ENCODE measurements at regions not wholly inside any gene's neighbourhood (a gene's known extent, or its start where the extent isn't known, plus 50 kb on each side); places are given as distances from the start of the nearest gene placed in this dataset.
A peak's percentile ranks its signal among the peaks of the same experiment; 100 is the strongest.

DNA sequence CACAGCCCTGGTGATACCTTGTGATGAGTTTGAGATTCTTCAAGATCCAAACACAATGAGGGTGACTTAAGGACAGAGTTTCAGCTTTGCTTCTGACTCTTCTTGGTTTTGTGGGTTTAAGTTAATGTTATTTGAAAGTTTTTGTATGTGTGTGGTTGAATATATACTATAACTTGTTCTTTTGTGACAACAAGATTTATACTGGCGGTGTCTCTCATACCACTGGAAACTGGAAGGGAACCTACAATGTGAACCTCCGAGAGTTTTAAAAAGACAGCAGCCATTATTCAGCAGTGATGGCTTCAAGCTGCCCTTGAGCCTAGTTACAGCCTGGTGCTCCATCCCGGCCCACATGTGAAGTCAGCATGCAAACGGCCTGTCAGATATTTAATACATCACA lies 87.9 kb upstream of the IGF1 start:
- Histone ChIP-seq H3K27ac (ENCODE audit: low read depth in 1 of 2, low read length in 1 of 2) (no peak overlapping the region), H3K36me3 (ENCODE audit: control insufficient read depth in 4 of 4, insufficient read depth in 4 of 4, low read length in 4 of 4) (no peaks in the 10 kb centered on the region), H3K4me3 (no peak overlapping the region), H3K27me3 (ENCODE audit: control insufficient read depth in 3 of 3, insufficient read depth in 3 of 3, low read length in 2 of 3) (no peaks in the 10 kb centered on the region), H3K9me3 (ENCODE audit: control insufficient read depth in 4 of 4, insufficient read depth in 3 of 4, low read length in 3 of 4) (peaks cover 0 to 4% (median 0%) of the 10 kb centered on the region in 4 donors), H3K9ac (ENCODE audit: insufficient read depth in 1 of 2, low read length in 2 of 2) (no peak overlapping the region), H3K4me1 (ENCODE audit: control insufficient read depth in 5 of 5, insufficient read depth in 5 of 5, low read length in 5 of 5) (peaks cover 0 to 5% (median 0%) of the 10 kb centered on the region in 5 donors)
- DNase-seq = no peak
- TF ChIP-seq, protein P1, sequence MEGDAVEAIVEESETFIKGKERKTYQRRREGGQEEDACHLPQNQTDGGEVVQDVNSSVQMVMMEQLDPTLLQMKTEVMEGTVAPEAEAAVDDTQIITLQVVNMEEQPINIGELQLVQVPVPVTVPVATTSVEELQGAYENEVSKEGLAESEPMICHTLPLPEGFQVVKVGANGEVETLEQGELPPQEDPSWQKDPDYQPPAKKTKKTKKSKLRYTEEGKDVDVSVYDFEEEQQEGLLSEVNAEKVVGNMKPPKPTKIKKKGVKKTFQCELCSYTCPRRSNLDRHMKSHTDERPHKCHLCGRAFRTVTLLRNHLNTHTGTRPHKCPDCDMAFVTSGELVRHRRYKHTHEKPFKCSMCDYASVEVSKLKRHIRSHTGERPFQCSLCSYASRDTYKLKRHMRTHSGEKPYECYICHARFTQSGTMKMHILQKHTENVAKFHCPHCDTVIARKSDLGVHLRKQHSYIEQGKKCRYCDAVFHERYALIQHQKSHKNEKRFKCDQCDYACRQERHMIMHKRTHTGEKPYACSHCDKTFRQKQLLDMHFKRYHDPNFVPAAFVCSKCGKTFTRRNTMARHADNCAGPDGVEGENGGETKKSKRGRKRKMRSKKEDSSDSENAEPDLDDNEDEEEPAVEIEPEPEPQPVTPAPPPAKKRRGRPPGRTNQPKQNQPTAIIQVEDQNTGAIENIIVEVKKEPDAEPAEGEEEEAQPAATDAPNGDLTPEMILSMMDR (IDR thresholded peaks at IDR 0.05; ENCODE audit: control extremely low read depth, extremely low read depth) = no peak
- WGBS, 2 donors = 73 to 77% methylated on average over 4 of the region's 4 CpGs
- ATAC-seq (ENCODE audit: insufficient read depth, low FRiP score) = no peak

DNA sequence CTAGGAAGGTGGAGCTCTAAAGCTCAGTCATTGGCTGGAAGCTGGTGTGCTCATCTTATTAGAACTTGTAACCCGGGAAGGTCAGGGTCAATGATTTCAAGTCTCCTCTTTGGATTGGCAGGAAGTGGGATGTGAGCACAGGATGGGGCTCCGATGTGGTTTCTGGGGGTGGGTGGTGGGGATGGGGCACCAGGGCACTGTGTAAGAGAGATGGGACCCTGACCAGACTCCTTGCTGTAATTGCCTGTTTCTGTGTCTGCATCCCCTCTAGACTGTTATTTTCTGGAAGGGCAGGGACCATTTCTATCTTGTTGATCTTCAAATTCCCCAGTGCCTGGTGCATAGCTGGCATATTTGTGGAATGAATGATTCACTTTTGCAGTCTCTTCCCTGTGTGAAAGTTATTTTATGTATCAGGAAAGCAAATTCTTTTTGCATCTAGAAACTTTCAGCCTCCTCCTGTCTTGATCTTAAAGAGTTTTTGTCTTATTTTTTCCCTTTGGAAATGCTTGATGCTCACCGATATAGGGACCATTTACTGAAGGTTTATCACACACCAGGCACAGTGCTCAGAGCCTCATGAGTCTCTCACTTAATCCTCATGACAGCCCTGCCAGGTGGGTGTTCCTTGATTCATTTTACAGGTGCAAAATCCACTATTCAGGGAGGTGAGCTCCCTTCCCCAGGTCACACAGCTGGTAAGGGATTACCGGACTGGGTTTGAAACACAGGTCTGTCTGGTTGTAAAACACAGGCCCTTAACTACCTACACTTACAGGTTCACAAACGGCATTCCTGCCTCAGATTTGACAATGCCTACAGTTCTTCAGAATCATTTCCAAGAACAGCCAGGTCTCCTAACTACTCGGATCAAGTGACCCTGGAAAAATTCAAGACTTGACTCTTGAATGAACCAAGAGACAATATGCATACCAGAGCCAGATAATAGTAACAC lies 86.9 kb upstream of the IGF1 start:
- Histone ChIP-seq H3K4me1 (ENCODE audit: control insufficient read depth in 5 of 5, insufficient read depth in 5 of 5, low read length in 5 of 5) (peaks cover 0 to 5% (median 0%) of the 10 kb centered on the region in 5 donors), H3K27ac (ENCODE audit: low read depth in 1 of 2, low read length in 1 of 2) (no peak overlapping the region), H3K9me3 (ENCODE audit: control insufficient read depth in 4 of 4, insufficient read depth in 3 of 4, low read length in 3 of 4) (peaks cover 0 to 4% (median 0%) of the 10 kb centered on the region in 4 donors), H3K27me3 (ENCODE audit: control insufficient read depth in 3 of 3, insufficient read depth in 3 of 3, low read length in 2 of 3) (no peaks in the 10 kb centered on the region), H3K4me3 (no peak overlapping the region), H3K9ac (ENCODE audit: insufficient read depth in 1 of 2, low read length in 2 of 2) (no peak overlapping the region), H3K36me3 (ENCODE audit: control insufficient read depth in 4 of 4, insufficient read depth in 4 of 4, low read length in 4 of 4) (no peaks in the 10 kb centered on the region)
- TF ChIP-seq, protein P1 (IDR thresholded peaks at IDR 0.05; ENCODE audit: control extremely low read depth, extremely low read depth) = no peak
- WGBS, 2 donors = 72 to 78% methylated on average over 6 of the region's 6 CpGs
- DNase-seq = peak in 1 of 3 donors; percentile 9
- ATAC-seq (ENCODE audit: insufficient read depth, low FRiP score) = no peak

DNA sequence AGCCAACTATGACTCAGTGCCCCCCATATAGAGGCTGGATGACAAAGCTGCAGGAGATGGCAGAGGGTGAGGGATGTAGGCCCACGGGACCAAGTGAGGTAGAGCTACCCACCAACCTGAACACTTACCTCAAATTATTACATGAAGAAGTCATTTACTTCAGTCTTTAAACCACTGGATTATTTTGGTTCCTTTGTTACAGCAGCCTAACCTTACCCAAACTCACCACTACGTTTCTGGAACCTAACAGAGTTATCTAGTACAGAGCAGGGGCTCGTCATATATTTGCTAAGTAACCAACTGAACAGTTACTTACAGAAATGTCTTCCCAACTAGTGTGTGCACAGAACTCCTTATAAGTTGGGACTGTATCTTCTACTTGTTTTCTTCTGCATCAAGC lies 85.2 kb upstream of the IGF1 start:
- Histone ChIP-seq H3K27me3 (ENCODE audit: control insufficient read depth in 3 of 3, insufficient read depth in 3 of 3, low read length in 2 of 3) (no peaks in the 10 kb centered on the region), H3K36me3 (ENCODE audit: control insufficient read depth in 4 of 4, insufficient read depth in 4 of 4, low read length in 4 of 4) (no peaks in the 10 kb centered on the region), H3K27ac (ENCODE audit: low read depth in 1 of 2, low read length in 1 of 2) (no peak overlapping the region), H3K9ac (ENCODE audit: insufficient read depth in 1 of 2, low read length in 2 of 2) (no peak overlapping the region), H3K9me3 (ENCODE audit: control insufficient read depth in 4 of 4, insufficient read depth in 3 of 4, low read length in 3 of 4) (peaks cover 0 to 4% (median 0%) of the 10 kb centered on the region in 4 donors), H3K4me1 (ENCODE audit: control insufficient read depth in 5 of 5, insufficient read depth in 5 of 5, low read length in 5 of 5) (peaks cover 0 to 5% (median 0%) of the 10 kb centered on the region in 5 donors), H3K4me3 (no peak overlapping the region)
- no peak for DNase-seq
- WGBS, 2 donors = 89 to 91% methylated on average over 3 of the region's 3 CpGs
- TF ChIP-seq, protein P1 (IDR thresholded peaks at IDR 0.05; ENCODE audit: control extremely low read depth, extremely low read depth) = no peak
- ATAC-seq (ENCODE audit: insufficient read depth, low FRiP score) = no peak
